ENCODE measurements at regions not wholly inside any gene's neighbourhood (a gene's known extent, or its start where the extent isn't known, plus 50 kb on each side); places are given as distances from the start of the nearest gene placed in this dataset.
A peak's percentile ranks its signal among the peaks of the same experiment; 100 is the strongest.

DNA sequence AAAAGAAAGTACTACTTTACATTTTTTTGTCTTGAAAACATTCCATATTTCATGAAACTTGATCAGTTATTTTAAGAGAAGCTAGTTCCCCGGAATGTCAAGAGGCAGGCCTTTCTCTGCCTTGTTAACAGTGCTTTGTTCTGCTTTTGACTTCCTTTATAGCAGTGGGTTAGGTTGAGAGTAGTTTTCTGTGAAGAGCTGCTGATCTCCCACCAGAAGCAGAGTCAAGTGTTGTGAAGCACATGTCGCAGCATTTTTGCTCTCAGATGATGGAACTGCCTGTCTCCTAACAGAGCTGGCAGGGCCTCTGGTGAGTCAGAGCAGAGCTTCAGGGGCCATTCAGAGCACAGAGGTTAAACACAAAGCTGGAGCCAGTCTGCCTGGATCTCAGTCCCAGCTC, 871.8 kb downstream of the SLC4A3 start:
- TF ChIP-seq, protein P1, sequence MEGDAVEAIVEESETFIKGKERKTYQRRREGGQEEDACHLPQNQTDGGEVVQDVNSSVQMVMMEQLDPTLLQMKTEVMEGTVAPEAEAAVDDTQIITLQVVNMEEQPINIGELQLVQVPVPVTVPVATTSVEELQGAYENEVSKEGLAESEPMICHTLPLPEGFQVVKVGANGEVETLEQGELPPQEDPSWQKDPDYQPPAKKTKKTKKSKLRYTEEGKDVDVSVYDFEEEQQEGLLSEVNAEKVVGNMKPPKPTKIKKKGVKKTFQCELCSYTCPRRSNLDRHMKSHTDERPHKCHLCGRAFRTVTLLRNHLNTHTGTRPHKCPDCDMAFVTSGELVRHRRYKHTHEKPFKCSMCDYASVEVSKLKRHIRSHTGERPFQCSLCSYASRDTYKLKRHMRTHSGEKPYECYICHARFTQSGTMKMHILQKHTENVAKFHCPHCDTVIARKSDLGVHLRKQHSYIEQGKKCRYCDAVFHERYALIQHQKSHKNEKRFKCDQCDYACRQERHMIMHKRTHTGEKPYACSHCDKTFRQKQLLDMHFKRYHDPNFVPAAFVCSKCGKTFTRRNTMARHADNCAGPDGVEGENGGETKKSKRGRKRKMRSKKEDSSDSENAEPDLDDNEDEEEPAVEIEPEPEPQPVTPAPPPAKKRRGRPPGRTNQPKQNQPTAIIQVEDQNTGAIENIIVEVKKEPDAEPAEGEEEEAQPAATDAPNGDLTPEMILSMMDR (IDR thresholded peaks at IDR 0.05; ENCODE audit: low read depth, low read length, missing control alignments) = no peak
- peak; percentile 6 for DNase-seq (ENCODE audit: low read depth)
- H3K4me3 ChIP-seq (ENCODE audit: low read depth, low read length) = no peak overlapping the region
- in situ Hi-C loops (cut with HindIII; ENCODE audit: low sequenced_read_pairs) = no loop called here

DNA sequence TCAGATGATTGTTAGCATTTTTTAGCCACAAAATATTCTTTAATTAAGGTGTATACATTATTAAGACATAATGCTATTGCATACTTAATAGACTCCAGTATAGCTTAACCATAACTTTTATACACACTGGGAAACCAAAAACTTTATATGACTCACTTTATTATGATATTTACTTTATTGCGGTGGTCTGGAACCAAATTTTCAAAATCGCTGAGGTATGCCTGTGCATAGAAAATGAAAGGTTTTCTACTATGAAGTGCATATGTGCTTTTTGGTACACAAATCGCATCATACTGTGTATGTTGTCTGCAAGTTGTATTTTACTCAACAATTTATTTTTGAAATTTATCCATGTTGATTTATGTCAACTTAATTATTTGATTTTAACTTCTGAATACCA, 875.1 kb downstream of the SLC4A3 start:
- no peak overlapping the region for H3K4me3 ChIP-seq (ENCODE audit: low read depth, low read length)
- TF ChIP-seq, protein P1 (IDR thresholded peaks at IDR 0.05; ENCODE audit: low read depth, low read length, missing control alignments) = no peak
- no peak for DNase-seq (ENCODE audit: low read depth)
- in situ Hi-C loops (cut with HindIII; ENCODE audit: low sequenced_read_pairs) = no loop called here

DNA sequence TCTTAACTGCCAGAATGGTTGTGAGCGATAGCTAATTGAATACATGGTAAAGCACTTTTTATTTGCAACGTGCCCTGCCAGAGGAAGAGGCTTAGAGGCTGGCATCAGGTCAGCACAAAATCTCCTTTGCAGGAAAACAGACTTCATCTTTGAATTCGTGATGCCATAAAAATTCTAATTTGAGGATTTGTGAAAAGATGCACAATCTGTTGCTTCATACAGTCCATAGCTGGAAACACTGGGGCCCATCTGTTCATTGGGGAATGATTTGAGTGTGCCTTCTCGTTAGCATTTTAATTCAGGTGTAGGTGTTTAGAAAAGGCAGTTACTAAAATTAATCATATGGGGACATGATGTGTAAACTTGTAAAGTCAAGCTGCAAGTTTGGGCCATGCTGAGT, 876.0 kb downstream of the SLC4A3 start:
- no peak for DNase-seq (ENCODE audit: low read depth)
- no peak overlapping the region for H3K4me3 ChIP-seq (ENCODE audit: low read depth, low read length)
- in situ Hi-C loops (cut with HindIII; ENCODE audit: low sequenced_read_pairs) = no loop called here
- TF ChIP-seq, protein P1 (IDR thresholded peaks at IDR 0.05; ENCODE audit: low read depth, low read length, missing control alignments) = no peak

DNA sequence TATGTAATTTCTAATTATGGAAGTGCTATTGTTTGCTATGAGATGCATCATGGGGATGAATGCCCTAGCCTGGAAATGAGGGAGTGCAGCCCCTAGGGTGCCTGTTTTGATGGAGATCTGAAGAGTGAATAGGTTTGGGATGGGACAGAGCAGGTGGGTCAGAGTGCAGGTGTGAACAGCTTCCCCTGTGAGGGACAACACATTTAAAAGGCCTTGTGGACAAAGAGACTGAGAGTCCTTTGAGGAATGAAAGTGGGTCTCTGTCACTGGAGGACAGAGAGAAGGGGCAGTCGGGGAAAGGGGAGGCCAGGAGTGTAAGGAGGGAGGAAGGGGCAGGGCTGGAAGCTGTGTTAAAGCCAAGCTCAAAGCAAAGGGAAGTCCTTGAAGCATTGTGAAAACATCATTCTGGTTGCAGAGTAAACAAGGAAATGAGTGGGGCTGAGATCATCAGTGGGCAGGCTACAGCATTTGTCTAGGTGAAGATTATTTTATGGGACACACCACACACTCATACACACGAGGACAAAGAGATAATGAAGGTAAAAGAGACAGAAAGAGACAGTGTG, 877.6 kb downstream of the SLC4A3 start:
- in situ Hi-C loops (cut with HindIII; ENCODE audit: low sequenced_read_pairs) = no loop called here
- DNase-seq (ENCODE audit: low read depth) = no peak
- TF ChIP-seq, protein P1 (IDR thresholded peaks at IDR 0.05; ENCODE audit: low read depth, low read length, missing control alignments) = no peak
- H3K4me3 ChIP-seq (ENCODE audit: low read depth, low read length) = no peak overlapping the region

DNA sequence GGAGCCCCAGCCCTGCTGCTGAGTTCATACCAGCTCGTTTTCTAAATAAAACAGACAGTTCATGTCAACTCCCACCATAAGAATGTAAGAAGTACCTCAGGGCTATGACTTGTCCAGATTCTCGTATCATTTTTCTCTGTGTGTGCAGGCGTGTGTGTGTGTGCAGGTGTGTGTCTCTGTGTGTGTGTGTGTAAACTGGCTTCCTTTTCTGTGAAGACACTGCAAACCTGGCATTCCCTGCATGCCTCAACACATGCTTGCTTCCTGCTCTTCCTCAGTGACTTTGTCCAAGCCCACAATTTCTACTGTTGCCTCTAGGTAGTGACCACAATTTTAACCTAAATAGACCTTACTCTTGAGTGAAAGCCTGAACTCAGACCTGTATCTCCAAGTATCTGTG, 879.0 kb downstream of the SLC4A3 start:
- TF ChIP-seq, protein P1 (IDR thresholded peaks at IDR 0.05; ENCODE audit: low read depth, low read length, missing control alignments) = no peak
- in situ Hi-C loops (cut with HindIII; ENCODE audit: low sequenced_read_pairs) = no loop called here
- no peak for DNase-seq (ENCODE audit: low read depth)
- H3K4me3 ChIP-seq (ENCODE audit: low read depth, low read length) = no peak overlapping the region

DNA sequence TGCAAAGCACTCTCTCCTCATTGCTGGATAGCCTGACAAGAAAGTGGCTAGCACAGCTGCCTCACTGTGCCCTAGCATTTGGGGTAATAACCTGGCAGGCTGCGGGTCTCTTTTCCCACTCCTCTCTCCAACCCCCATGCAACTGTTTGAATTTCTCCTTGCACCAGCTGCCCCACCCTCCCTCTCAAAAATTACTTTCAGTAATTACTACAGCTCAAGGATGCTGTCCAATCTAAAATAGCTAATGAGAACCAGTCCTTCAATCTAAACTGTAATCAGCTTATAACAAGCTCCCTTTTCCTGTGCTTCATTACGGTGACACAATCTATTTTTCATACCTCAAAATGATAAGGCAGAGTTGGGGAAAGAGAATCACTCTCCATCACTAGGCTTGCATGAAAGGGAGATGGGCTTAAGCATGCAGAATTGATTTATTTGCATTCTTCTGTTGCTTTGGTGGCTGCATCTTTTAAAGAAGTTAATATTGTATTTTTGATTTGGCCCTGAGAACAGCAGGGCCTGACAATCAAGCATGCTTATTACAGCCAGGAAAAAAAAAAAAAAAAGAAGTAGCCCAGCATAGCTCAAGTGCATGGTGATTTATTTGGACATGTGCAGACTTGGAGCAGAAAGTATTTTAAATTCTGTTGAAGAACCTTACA, 881.8 kb downstream of the SLC4A3 start:
- in situ Hi-C loops (cut with HindIII; ENCODE audit: low sequenced_read_pairs) = no loop called here
- DNase-seq (ENCODE audit: low read depth) = no peak
- H3K4me3 ChIP-seq (ENCODE audit: low read depth, low read length) = no peak overlapping the region
- TF ChIP-seq, protein P1 (IDR thresholded peaks at IDR 0.05; ENCODE audit: low read depth, low read length, missing control alignments) = no peak

Measured in astrocyte of the cerebellum (primary cell).